SK-N-SH (cell line): ENCODE measurements at regions not wholly inside any gene's neighbourhood (a gene's known extent, or its start where the extent isn't known, plus 50 kb on each side); places are given as distances from the start of the nearest gene placed in this dataset.

Experiments
- CTCF ChIA-PET: fragments of 300-600, 350-600 bp; formaldehyde crosslinking; extraction: SDS; loops from one replicate; lab custom pipeline; 2021; lab: Yijun Ruan, JAX
- POLR2A ChIA-PET: fragments of 350-600 bp; sonication (Branson Sonifier 250); formaldehyde crosslinking; extraction: SDS; loops from one replicate; lab custom pipeline; 2020; ENCODE audit warnings: antibody characterized with exemption, inconsistent platforms; lab: Yijun Ruan, JAX
- DNase-seq: peaks from one replicate; pipeline ENCODE4 v3.0.0; 2012
- H2AFZ ChIP-seq: fragments of 200-600 bp; sonication (generic); 2 replicates; pipeline ENCODE4 v1.8.1; 2016; ENCODE audit warnings: antibody characterized with exemption, mild to moderate bottlenecking, low read depth
- H3F3A ChIP-seq: fragments of 200-600 bp; sonication (generic); replicated peaks from 2 replicates; pipeline ENCODE3; 2016; ENCODE audit warnings: antibody characterized with exemption, mild to moderate bottlenecking; ENCODE audit not compliant: insufficient read depth
- H3K27ac ChIP-seq, 2 experiments: fragments of 200-500 bp in 1 of 2; fragments of 200-600 bp in 1 of 2; sonication (Bioruptor generic) in 1 of 2; sonication (generic), shearing (Covaris generic) in 1 of 2; 2 replicates each; pipeline versions ENCODE4 v1.5.1 to v1.6.1; 2014 to 2016; ENCODE audit warnings: low read depth in 2 of 2, inconsistent platforms in 1 of 2, low read length in 1 of 2, mild to moderate bottlenecking in 1 of 2, mixed read lengths in 1 of 2
- H3K27me3 ChIP-seq: fragments of 200-600 bp; sonication (generic), shearing (Covaris generic); 2 replicates; pipeline ENCODE4 v1.6.1; 2016; ENCODE audit warnings: mixed run types; ENCODE audit not compliant: insufficient read depth
- H3K36me3 ChIP-seq, 2 experiments: fragments of 200-500 bp in 1 of 2; fragments of 200-600 bp in 1 of 2; sonication (Bioruptor generic) in 1 of 2; sonication (generic) in 1 of 2; replicated peaks in 1 of 2; 2 replicates each; pipeline versions ENCODE3 to v1.5.1; 2014 to 2016; ENCODE audit warnings: low read length in 1 of 2, mild to moderate bottlenecking in 1 of 2; ENCODE audit not compliant: insufficient read depth in 2 of 2, control insufficient read depth in 1 of 2
- H3K4me1 ChIP-seq, 2 experiments: fragments of 200-500 bp in 1 of 2; fragments of 200-600 bp in 1 of 2; sonication (Bioruptor generic) in 1 of 2; sonication (generic), shearing (Covaris generic) in 1 of 2; 2 replicates each; pipeline versions ENCODE4 v1.5.1 to v1.6.1; 2014 to 2016; ENCODE audit warnings: low read depth in 1 of 2, low read length in 1 of 2, mixed run types in 1 of 2; ENCODE audit not compliant: insufficient read depth in 2 of 2, control insufficient read depth in 1 of 2
- H3K4me2 ChIP-seq: fragments of 200-600 bp; sonication (generic), shearing (Covaris generic); 2 replicates; pipeline ENCODE4 v1.6.1; 2017; ENCODE audit warnings: mixed run types
- H3K4me3 ChIP-seq, 2 experiments: fragments of 200-500 bp in 1 of 2; fragments of 200-600 bp in 1 of 2; sonication (Bioruptor generic) in 1 of 2; sonication (generic), shearing (Covaris generic) in 1 of 2; 2 replicates each; pipeline versions ENCODE4 v1.5.1 to v1.8.1; 2014 to 2016; ENCODE audit warnings: low read depth in 2 of 2, inconsistent platforms in 1 of 2, low read length in 1 of 2, mild to moderate bottlenecking in 1 of 2, mixed read lengths in 1 of 2, moderate library complexity in 1 of 2
- H3K79me2 ChIP-seq: fragments of 200-600 bp; sonication (generic); 2 replicates; pipeline ENCODE4 v1.8.1; 2017; ENCODE audit warnings: mild to moderate bottlenecking; ENCODE audit not compliant: insufficient read depth
- H3K9ac ChIP-seq: fragments of 200-600 bp; sonication (generic); 2 replicates; pipeline ENCODE4 v1.6.1; 2017; ENCODE audit warnings: mixed run types
- H3K9me2 ChIP-seq: fragments of 200-600 bp; sonication (generic); 2 replicates; pipeline ENCODE4 v1.6.1; 2017; ENCODE audit warnings: mixed run types
- H3K9me3 ChIP-seq: fragments of 200-600 bp; sonication (generic); 2 replicates; pipeline ENCODE4 v1.6.1; 2017; ENCODE audit warnings: mixed run types, mild to moderate bottlenecking, moderate library complexity
- H4K20me1 ChIP-seq: fragments of 200-600 bp; sonication (generic); 2 replicates; pipeline ENCODE4 v1.6.1; 2017; ENCODE audit warnings: mild to moderate bottlenecking, mixed run types; ENCODE audit not compliant: insufficient read depth
- EZH2phosphoT487 ChIP-seq: fragments of 200-600 bp; sonication (generic); IDR thresholded peaks from 2 replicates; pipeline ENCODE4 v1.6.1; 2017; ENCODE audit warnings: low read depth, mixed run types, mild to moderate bottlenecking, antibody characterized with exemption, moderate library complexity, borderline replicate concordance
- FOSL2 ChIP-seq: IDR thresholded peaks from 2 replicates; pipeline ENCODE4 v1.4.0; 2012; ENCODE audit warnings: low read depth, mild to moderate bottlenecking, moderate library complexity, borderline replicate concordance
- FOXM1 ChIP-seq: IDR thresholded peaks from 2 replicates; pipeline ENCODE4 v1.4.0; 2012; ENCODE audit warnings: low read depth, mild to moderate bottlenecking
- GABPA ChIP-seq: IDR thresholded peaks from 2 replicates; pipeline ENCODE4 v1.4.0; 2012; ENCODE audit warnings: low read depth, mild to moderate bottlenecking
- GATA2 ChIP-seq: sonication (generic); formaldehyde crosslinking; IDR thresholded peaks from 2 replicates; pipeline ENCODE4 v1.5.0; 2020; ENCODE audit warnings: mild to moderate bottlenecking, missing genetic modification reagents
- JUND ChIP-seq: IDR thresholded peaks from 2 replicates; pipeline ENCODE4 v1.4.0; 2012
- NFIC ChIP-seq: IDR thresholded peaks from 2 replicates; pipeline ENCODE4 v1.4.0; 2012; ENCODE audit warnings: borderline replicate concordance
- SIN3A ChIP-seq: IDR thresholded peaks from 2 replicates; pipeline ENCODE4 v1.6.1; 2012; ENCODE audit warnings: low read depth, mild to moderate bottlenecking, low read length, moderate library complexity, borderline replicate concordance
- SMC3 ChIP-seq: IDR thresholded peaks from 2 replicates; pipeline ENCODE4 v1.6.1; 2012; ENCODE audit warnings: low read depth, low read length, improper control_type of control experiment
- TAF1 ChIP-seq: IDR thresholded peaks from 2 replicates; pipeline ENCODE4 v1.6.1; 2012; ENCODE audit warnings: low read depth, mild to moderate bottlenecking, low read length, moderate library complexity, borderline replicate concordance
- TCF12 ChIP-seq: IDR thresholded peaks from 2 replicates; pipeline ENCODE4 v1.4.0; 2012
- TEAD4 ChIP-seq: IDR thresholded peaks from 2 replicates; pipeline ENCODE4 v1.4.0; 2012; ENCODE audit warnings: mild to moderate bottlenecking, borderline replicate concordance; ENCODE audit not compliant: insufficient read depth
- WGBS: methylation state at CpG from one replicate; pipeline ENCODE4 v1.1.6; 2017; ENCODE audit warnings: low lambda C conversion rate; 5-methylcytosine and 5-hydroxymethylcytosine counted together
- TF ChIP-seq, protein P1 (sequence below): IDR thresholded peaks from 2 replicates; pipeline ENCODE4 v1.4.0; 2012; ENCODE audit warnings: low read depth, borderline replicate concordance
- TF ChIP-seq, protein P2 (sequence below): fragments of 150-350 bp; IDR thresholded peaks from 2 replicates; pipeline ENCODE4 v1.6.1; 2016; ENCODE audit warnings: mild to moderate bottlenecking, low read depth, low read length
- TF ChIP-seq, protein P3 (sequence below): IDR thresholded peaks from 2 replicates; pipeline ENCODE4; 2012
- TF ChIP-seq, protein P4 (sequence below): IDR thresholded peaks from 2 replicates; pipeline ENCODE4 v1.4.0; 2012; ENCODE audit warnings: low read depth
- TF ChIP-seq, protein P5 (sequence below): fragments of 200-600 bp; sonication (generic); IDR thresholded peaks from 2 replicates; pipeline ENCODE4 v1.6.1; 2017; ENCODE audit warnings: antibody characterized with exemption, mild to moderate bottlenecking, moderate library complexity

DNA sequence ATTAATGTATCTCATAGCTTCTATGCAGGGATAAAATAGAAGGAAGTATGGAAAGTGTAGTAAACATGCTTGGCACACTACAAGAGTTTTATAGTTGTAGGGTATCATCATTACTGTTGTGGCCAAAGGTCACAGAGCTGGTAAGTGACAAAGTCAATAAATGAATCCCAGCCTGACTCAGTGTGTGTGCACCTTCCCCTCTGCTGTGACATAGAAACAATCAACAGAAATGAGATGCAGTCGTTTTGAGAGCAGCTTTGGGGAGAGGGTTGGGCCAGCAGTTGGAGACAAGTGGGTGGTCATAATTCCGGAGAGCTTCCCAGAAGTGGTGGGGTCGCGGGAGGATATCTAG, 82.4 kb upstream of the RBPJ start:
- H4K20me1 ChIP-seq = no peaks in the 10 kb centered on the region
- H3K9ac ChIP-seq = no peak overlapping the region
- no peaks in the 10 kb centered on the region for H3K79me2 ChIP-seq
- H2AFZ ChIP-seq = no peak overlapping the region
- H3K4me1 ChIP-seq = peaks cover 3 to 7% of the 10 kb centered on the region in 2 experiments; a peak in 1 of 4 replicates
- H3K27ac ChIP-seq = no peak overlapping the region
- TF ChIP-seq, protein P1, sequence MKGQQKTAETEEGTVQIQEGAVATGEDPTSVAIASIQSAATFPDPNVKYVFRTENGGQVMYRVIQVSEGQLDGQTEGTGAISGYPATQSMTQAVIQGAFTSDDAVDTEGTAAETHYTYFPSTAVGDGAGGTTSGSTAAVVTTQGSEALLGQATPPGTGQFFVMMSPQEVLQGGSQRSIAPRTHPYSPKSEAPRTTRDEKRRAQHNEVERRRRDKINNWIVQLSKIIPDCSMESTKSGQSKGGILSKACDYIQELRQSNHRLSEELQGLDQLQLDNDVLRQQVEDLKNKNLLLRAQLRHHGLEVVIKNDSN = no peak
- no peak for TF ChIP-seq SMC3
- no peak for TF ChIP-seq GATA2 (CRISPR knock-in tag)
- TF ChIP-seq EZH2phosphoT487 = no peak
- TF ChIP-seq FOXM1 = no peak
- TF ChIP-seq TCF12 = no peak
- TF ChIP-seq, protein P2, sequence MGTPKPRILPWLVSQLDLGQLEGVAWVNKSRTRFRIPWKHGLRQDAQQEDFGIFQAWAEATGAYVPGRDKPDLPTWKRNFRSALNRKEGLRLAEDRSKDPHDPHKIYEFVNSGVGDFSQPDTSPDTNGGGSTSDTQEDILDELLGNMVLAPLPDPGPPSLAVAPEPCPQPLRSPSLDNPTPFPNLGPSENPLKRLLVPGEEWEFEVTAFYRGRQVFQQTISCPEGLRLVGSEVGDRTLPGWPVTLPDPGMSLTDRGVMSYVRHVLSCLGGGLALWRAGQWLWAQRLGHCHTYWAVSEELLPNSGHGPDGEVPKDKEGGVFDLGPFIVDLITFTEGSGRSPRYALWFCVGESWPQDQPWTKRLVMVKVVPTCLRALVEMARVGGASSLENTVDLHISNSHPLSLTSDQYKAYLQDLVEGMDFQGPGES = no peak
- TF ChIP-seq, protein P3, sequence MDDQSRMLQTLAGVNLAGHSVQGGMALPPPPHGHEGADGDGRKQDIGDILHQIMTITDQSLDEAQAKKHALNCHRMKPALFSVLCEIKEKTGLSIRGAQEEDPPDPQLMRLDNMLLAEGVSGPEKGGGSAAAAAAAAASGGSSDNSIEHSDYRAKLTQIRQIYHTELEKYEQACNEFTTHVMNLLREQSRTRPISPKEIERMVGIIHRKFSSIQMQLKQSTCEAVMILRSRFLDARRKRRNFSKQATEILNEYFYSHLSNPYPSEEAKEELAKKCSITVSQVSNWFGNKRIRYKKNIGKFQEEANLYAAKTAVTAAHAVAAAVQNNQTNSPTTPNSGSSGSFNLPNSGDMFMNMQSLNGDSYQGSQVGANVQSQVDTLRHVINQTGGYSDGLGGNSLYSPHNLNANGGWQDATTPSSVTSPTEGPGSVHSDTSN = no peak
- no peak for TF ChIP-seq TAF1
- H3K27me3 ChIP-seq = no peaks in the 10 kb centered on the region
- H3K9me2 ChIP-seq = no peaks in the 10 kb centered on the region
- POLR2A ChIA-PET = no interaction called here
- H3F3A ChIP-seq = peaks cover under 1% of the 10 kb centered on the region
- H3K9me3 ChIP-seq = no peaks in the 10 kb centered on the region
- H3K36me3 ChIP-seq = no peaks in the 10 kb centered on the region
- CTCF ChIA-PET = no interaction called here
- DNase-seq = no peak
- no peak overlapping the region for H3K4me3 ChIP-seq
- 0 out of 2 replicates have a peak overlapping the region, but pooled peaks have one; percentile 50 for H3K4me2 ChIP-seq
- 75% methylated on average over 4 of the region's 4 CpGs for WGBS

DNA sequence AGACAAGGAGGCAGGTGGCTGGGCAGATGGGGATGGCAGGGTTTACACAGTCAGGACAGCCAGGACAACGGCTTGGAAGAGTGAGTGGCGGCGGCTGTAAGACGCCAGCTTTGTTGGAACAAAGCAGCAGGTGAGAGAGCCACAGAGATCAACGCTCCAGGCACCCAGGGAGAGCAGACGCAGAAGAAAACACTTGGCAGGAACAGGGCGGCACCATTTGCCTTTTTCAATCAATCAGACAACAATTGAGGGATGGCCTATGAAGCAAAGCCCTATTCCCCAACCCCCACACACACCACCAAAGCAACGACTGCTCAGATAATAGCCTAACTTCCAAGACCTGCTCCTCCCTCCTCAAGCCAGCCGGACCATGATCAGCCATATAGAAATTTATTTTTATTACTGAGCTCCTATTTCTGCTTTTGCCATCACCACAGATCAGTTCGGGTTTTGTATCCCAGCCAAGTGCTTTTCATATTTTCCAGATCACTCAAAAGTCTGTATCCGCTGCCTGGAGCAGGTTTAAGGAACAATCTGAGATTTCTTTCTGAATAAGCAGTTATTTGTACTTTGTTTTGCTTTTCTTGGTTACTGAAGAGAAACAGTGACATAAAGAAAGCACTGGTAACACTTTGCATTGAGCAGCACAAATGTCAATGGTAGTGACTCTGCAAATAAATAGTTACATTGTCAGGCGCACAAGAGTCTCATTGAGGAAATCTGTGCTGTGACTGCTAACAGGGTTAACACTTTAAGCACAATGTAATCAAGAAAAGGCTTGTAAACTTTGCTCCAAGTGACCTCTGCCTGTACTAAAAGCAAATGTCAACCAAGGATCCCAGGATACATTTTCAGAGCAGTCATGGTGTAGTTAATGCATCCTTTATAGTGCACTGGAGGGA, 81.8 kb upstream of the RBPJ start:
- POLR2A ChIA-PET = no interaction called here
- H3F3A ChIP-seq = peaks cover 5% of the 10 kb centered on the region
- H3K36me3 ChIP-seq = no peaks in the 10 kb centered on the region
- H3K9me3 ChIP-seq = no peaks in the 10 kb centered on the region
- H3K27me3 ChIP-seq = no peaks in the 10 kb centered on the region
- no peaks in the 10 kb centered on the region for H3K79me2 ChIP-seq
- no peaks in the 10 kb centered on the region for H4K20me1 ChIP-seq
- DNase-seq = no peak
- CTCF ChIA-PET = no interaction called here
- peak overlapping the region; percentile 9; the same call in 1 of the 2 replicates for H3K9ac ChIP-seq
- 0 out of 4 replicates have a peak overlapping the region, but pooled peaks of 1 of the 2 experiments have one; percentile 2 for H3K4me3 ChIP-seq
- H3K4me1 ChIP-seq = peaks cover 3 to 7% of the 10 kb centered on the region in 2 experiments; a peak in 1 of 4 replicates
- peak overlapping the region in 1 of 2 experiments; percentile 30; a peak in 3 of 4 replicates for H3K27ac ChIP-seq
- 53% methylated on average over 12 of the region's 12 CpGs for WGBS
- peak overlapping the region; percentile 64; the same call in 1 of the 2 replicates for H2AFZ ChIP-seq
- peak overlapping the region; percentile 50; the same call in 1 of the 2 replicates for H3K4me2 ChIP-seq
- no peaks in the 10 kb centered on the region for H3K9me2 ChIP-seq
- peak; percentile 89 for TF ChIP-seq NFIC
- no peak for TF ChIP-seq GABPA
- TF ChIP-seq, protein P1 = no peak
- TF ChIP-seq, protein P4, sequence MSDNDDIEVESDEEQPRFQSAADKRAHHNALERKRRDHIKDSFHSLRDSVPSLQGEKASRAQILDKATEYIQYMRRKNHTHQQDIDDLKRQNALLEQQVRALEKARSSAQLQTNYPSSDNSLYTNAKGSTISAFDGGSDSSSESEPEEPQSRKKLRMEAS = no peak
- TF ChIP-seq, protein P5, sequence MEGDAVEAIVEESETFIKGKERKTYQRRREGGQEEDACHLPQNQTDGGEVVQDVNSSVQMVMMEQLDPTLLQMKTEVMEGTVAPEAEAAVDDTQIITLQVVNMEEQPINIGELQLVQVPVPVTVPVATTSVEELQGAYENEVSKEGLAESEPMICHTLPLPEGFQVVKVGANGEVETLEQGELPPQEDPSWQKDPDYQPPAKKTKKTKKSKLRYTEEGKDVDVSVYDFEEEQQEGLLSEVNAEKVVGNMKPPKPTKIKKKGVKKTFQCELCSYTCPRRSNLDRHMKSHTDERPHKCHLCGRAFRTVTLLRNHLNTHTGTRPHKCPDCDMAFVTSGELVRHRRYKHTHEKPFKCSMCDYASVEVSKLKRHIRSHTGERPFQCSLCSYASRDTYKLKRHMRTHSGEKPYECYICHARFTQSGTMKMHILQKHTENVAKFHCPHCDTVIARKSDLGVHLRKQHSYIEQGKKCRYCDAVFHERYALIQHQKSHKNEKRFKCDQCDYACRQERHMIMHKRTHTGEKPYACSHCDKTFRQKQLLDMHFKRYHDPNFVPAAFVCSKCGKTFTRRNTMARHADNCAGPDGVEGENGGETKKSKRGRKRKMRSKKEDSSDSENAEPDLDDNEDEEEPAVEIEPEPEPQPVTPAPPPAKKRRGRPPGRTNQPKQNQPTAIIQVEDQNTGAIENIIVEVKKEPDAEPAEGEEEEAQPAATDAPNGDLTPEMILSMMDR = no peak
- peak; percentile 42; the same call in 1 of the 2 replicates for TF ChIP-seq FOSL2
- TF ChIP-seq FOXM1 = no peak
- peak; percentile 46; the same call in 1 of the 2 replicates for TF ChIP-seq JUND
- TF ChIP-seq, protein P3 = peak; percentile 40
- TF ChIP-seq SIN3A = no peak
- peak; percentile 59; the same call in 1 of the 2 replicates for TF ChIP-seq TEAD4
- TF ChIP-seq TCF12 = peak; percentile 79
